GM23248 (cell line): ENCODE measurements at regions not wholly inside any gene's neighbourhood (a gene's known extent, or its start where the extent isn't known, plus 50 kb on each side); places are given as distances from the start of the nearest gene placed in this dataset.

Experiments
- DNase-seq: peaks from one replicate; pipeline ENCODE4 v3.0.0-alpha.2; 2015
- H2AFZ ChIP-seq: fragments of 200-600 bp; sonication (generic); 2 replicates; pipeline ENCODE4 v1.6.1; 2016; ENCODE audit warnings: antibody characterized with exemption
- H3F3A ChIP-seq: fragments of 200-600 bp; sonication (generic); 2 replicates; pipeline ENCODE4 v1.6.1; 2016; ENCODE audit warnings: mild to moderate bottlenecking, antibody characterized with exemption, mixed run types; ENCODE audit not compliant: insufficient read depth
- H3K27ac ChIP-seq: fragments of 200-600 bp; sonication (generic); 2 replicates; pipeline ENCODE4 v1.5.1; 2016; ENCODE audit warnings: mild to moderate bottlenecking
- H3K27me3 ChIP-seq: fragments of 200-600 bp; sonication (generic); replicated peaks from 2 replicates; pipeline ENCODE4 v1.6.1; 2016; ENCODE audit warnings: mild to moderate bottlenecking; ENCODE audit not compliant: insufficient read depth
- H3K36me3 ChIP-seq: fragments of 200-600 bp; sonication (generic); 2 replicates; pipeline ENCODE4 v1.6.1; 2016; ENCODE audit warnings: low read depth, mild to moderate bottlenecking
- H3K4me1 ChIP-seq: fragments of 200-600 bp; sonication (generic); 2 replicates; pipeline ENCODE4 v1.6.1; 2016; ENCODE audit warnings: mild to moderate bottlenecking; ENCODE audit not compliant: insufficient read depth
- H3K4me2 ChIP-seq: fragments of 200-600 bp; sonication (generic); one replicate; pipeline ENCODE4 v1.6.1; 2016; ENCODE audit warnings: mild to moderate bottlenecking; ENCODE audit not compliant: unreplicated experiment
- H3K4me3 ChIP-seq: fragments of 200-600 bp; sonication (generic); 2 replicates; pipeline ENCODE4 v1.5.1; 2016; ENCODE audit warnings: mild to moderate bottlenecking
- H3K79me2 ChIP-seq: fragments of 200-600 bp; sonication (generic); 2 replicates; pipeline ENCODE4 v1.6.1; 2016; ENCODE audit warnings: mild to moderate bottlenecking; ENCODE audit not compliant: insufficient read depth
- H3K9ac ChIP-seq: fragments of 200-600 bp; sonication (generic); 2 replicates; pipeline ENCODE4 v1.6.1; 2016; ENCODE audit warnings: mild to moderate bottlenecking
- H3K9me2 ChIP-seq: fragments of 200-600 bp; sonication (generic); 2 replicates; pipeline ENCODE4 v1.6.1; 2016; ENCODE audit warnings: mixed run types, mild to moderate bottlenecking, moderate library complexity; ENCODE audit not compliant: insufficient read depth
- H3K9me3 ChIP-seq: fragments of 200-600 bp; sonication (generic); one replicate; pipeline ENCODE4 v1.6.1; 2017; ENCODE audit warnings: low read depth
- H4K20me1 ChIP-seq: fragments of 200-600 bp; sonication (generic); 2 replicates; pipeline ENCODE4 v1.6.0; 2016; ENCODE audit not compliant: insufficient read depth
- EZH2 ChIP-seq: fragments of 200-600 bp; sonication (generic); IDR thresholded peaks from 2 replicates; pipeline ENCODE4 v1.6.1; 2018; ENCODE audit warnings: antibody characterized with exemption, mild to moderate bottlenecking; ENCODE audit not compliant: insufficient read depth, poor library complexity, severe bottlenecking
- EZH2phosphoT487 ChIP-seq: fragments of 200-600 bp; sonication (generic); IDR thresholded peaks from 2 replicates; pipeline ENCODE4 v1.6.1; 2018; ENCODE audit warnings: antibody characterized with exemption, moderate library complexity, mild to moderate bottlenecking, low read depth; ENCODE audit not compliant: insufficient read depth
- WGBS, 2 experiments: methylation state at CpG; one replicate each; pipeline ENCODE4 v1.1.6; 2015 to 2017; ENCODE audit warnings: low lambda C conversion rate in 2 of 2, low coverage in 1 of 2; ENCODE audit errors: missing lambda C conversion rate in 2 of 2; 5-methylcytosine and 5-hydroxymethylcytosine counted together
- in situ Hi-C: fragments of 300-500 bp; cut with MboI; formaldehyde crosslinking; loops from 2 replicates; pipeline ENCODE4 v1.15.0; 2020

DNA sequence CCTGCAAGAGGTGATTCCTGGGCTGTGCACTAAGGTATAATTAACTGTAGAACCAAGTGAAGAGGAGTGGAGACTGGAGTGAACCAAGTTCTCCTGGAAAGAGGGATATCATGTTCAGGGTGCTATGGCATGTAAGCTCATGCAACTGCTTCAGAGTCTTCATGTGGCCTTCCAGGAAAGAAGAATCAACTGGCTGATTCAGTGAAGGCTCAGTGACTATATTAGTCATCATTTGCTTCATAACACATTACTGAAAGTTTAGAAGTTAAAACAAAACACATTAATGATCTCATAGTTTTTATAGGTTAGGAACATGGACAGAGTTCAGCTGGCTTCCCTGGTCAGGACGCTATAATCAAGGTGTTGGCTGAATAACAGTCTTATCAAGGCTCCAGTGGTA lies 1200.8 kb upstream of the GYPC start:
- Histone ChIP-seq H3K9me2 (no peaks in the 10 kb centered on the region), H3K27me3 (no peaks in the 10 kb centered on the region), H3K79me2 (no peaks in the 10 kb centered on the region), H3K27ac (no peak overlapping the region), H3K36me3 (no peaks in the 10 kb centered on the region), H3K9ac (no peak overlapping the region), H3K4me1 (no peaks in the 10 kb centered on the region), H3F3A (no peaks in the 10 kb centered on the region), H3K9me3 (no peaks in the 10 kb centered on the region), H3K4me2 (no peak overlapping the region), H3K4me3 (no peak overlapping the region), H2AFZ (no peak overlapping the region), H4K20me1 (no peaks in the 10 kb centered on the region)
- no peak for TF ChIP-seq EZH2
- TF ChIP-seq EZH2phosphoT487, result no peak
- WGBS, 2 experiments, result 4 to 7% methylated on average over 1 of the region's 1 CpG
- in situ Hi-C loops, result no loop called here
- DNase-seq, result no peak

DNA sequence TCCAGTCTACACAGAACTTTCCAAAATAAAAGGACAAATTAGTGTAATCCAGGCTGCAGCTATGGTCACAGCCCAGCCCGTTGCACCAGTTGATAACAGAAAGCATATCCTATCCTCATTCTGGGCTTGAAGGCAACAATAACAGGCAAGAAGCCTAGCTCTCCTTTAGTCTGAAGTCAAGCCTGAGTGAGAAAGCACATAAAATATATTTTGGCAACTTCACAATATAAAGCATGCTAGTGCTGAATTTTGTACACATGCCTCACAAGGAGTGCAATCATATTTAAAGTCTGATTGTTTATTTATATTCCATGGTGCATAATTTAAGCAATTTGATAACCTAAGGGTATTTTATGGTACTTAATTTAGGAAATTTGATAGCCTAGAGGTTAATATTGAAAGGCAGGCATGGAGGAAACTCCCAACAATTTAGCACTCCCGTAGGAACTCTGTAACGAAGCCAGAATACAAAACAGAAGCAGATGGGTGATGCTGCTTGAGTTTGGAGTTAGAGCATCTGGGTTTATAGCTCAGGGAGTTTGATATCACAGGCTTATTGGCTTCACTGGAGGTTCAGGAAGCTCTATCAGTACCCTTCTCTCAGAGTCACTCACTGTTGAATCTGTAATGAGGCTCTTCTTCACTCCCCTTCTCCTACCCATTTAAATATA lies 1199.1 kb upstream of the GYPC start:
- no peak for DNase-seq
- Histone ChIP-seq H3K27ac (no peak overlapping the region), H3K4me2 (no peak overlapping the region), H4K20me1 (no peaks in the 10 kb centered on the region), H3K4me1 (no peaks in the 10 kb centered on the region), H3K4me3 (no peak overlapping the region), H3K9me2 (no peaks in the 10 kb centered on the region), H3K9ac (no peak overlapping the region), H3K36me3 (no peaks in the 10 kb centered on the region), H3F3A (no peaks in the 10 kb centered on the region), H3K27me3 (no peaks in the 10 kb centered on the region), H3K9me3 (no peaks in the 10 kb centered on the region), H3K79me2 (no peaks in the 10 kb centered on the region), H2AFZ (no peak overlapping the region)
- in situ Hi-C loops, result no loop called here
- WGBS, 2 experiments, result 9 to 12% methylated on average over 3 of the region's 3 CpGs
- TF ChIP-seq EZH2phosphoT487, result no peak
- TF ChIP-seq EZH2, result no peak

DNA sequence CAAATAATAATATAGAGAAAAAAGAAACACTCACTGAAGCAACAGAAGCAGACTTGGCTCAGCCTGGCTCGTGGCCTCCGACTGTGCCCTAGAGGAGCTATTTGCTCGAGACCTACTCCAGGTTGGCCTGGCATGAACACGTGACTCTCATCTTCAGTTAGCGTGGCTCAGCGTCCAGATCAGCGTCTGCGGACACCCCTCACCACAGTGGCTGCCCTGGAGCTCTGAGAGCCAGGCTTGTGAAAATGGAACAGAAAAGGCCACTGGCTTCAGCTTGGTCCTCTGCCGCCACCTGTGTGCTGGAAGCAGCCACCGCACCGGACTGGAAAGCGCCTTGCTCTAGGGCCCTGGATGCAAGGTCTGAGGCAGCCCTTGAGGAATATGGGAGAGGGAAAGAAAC lies 1184.0 kb upstream of the GYPC start:
- Histone ChIP-seq H3F3A (no peaks in the 10 kb centered on the region), H3K4me2 (no peak overlapping the region), H3K9ac (no peak overlapping the region), H3K9me3 (no peaks in the 10 kb centered on the region), H3K36me3 (no peaks in the 10 kb centered on the region), H3K4me1 (no peaks in the 10 kb centered on the region), H3K79me2 (no peaks in the 10 kb centered on the region), H3K9me2 (no peaks in the 10 kb centered on the region), H4K20me1 (no peaks in the 10 kb centered on the region), H3K27ac (no peak overlapping the region), H3K27me3 (no peaks in the 10 kb centered on the region), H3K4me3 (no peak overlapping the region), H2AFZ (no peak overlapping the region)
- peak; percentile 5 for DNase-seq
- in situ Hi-C loops, result no loop called here
- TF ChIP-seq EZH2, result no peak
- TF ChIP-seq EZH2phosphoT487, result no peak
- 29 to 40% methylated on average over 12 of the region's 12 CpGs for WGBS, 2 experiments

- Histone ChIP-seq H3K4me3 (no peak overlapping the region), H4K20me1 (no peaks in the 10 kb centered on the region), H3K9me2 (no peaks in the 10 kb centered on the region), H3K9me3 (no peaks in the 10 kb centered on the region), H3K4me2 (no peak overlapping the region), H3K79me2 (no peaks in the 10 kb centered on the region), H2AFZ (no peak overlapping the region), H3K27me3 (no peaks in the 10 kb centered on the region), H3K4me1 (no peaks in the 10 kb centered on the region), H3K36me3 (no peaks in the 10 kb centered on the region), H3K9ac (no peak overlapping the region), H3K27ac (no peak overlapping the region), H3F3A (no peaks in the 10 kb centered on the region)
- TF ChIP-seq EZH2 (no peak), EZH2phosphoT487 (no peak)
- no peak for DNase-seq
- 34 to 38% methylated on average over 15 to 21 of the region's 24 CpGs for WGBS, 2 experiments
- in situ Hi-C loops, result no loop called here
These were observed 1176.8 kb upstream of the GYPC start for GRCh38 chr2:125479143-125479636.
